ENCODE measurements at regions not wholly inside any gene's neighbourhood (a gene's known extent, or its start where the extent isn't known, plus 50 kb on each side); places are given as distances from the start of the nearest gene placed in this dataset.
A peak's percentile ranks its signal among the peaks of the same experiment; 100 is the strongest.

- no peak overlapping the region for H2AFZ ChIP-seq (ENCODE audit: low read depth)
- CTCF ChIA-PET: interaction anchor here (1.0 to 2.0 kb wide), 3 partner anchors 10 to 66 kb away, joined by 5 to 12 read pairs (median 6); no protein-coding TSS in a partner anchor
Observed at GRCh38 chr4:185955151-185955770, 113.7 kb upstream of the TLR3 start.

More at GRCh38 chr4:185955151-185955770, 113.7 kb upstream of the TLR3 start:
- no peak overlapping the region for H3K4me2 ChIP-seq
- H3K27me3 ChIP-seq (ENCODE audit: insufficient read depth): peaks cover 14% of the 10 kb centered on the region
- H3K36me3 ChIP-seq (replicated peaks in 1 of 2; ENCODE audit: control insufficient read depth in 1 of 2, insufficient read depth in 2 of 2, low read length in 1 of 2): no peaks in the 10 kb centered on the region
- peaks cover 0 to 23% of the 10 kb centered on the region in 2 experiments; a peak in 2 of 4 replicates for H3K4me1 ChIP-seq (ENCODE audit: control insufficient read depth in 1 of 2, insufficient read depth in 2 of 2, low read depth in 1 of 2, low read length in 1 of 2)
- H3K4me3 ChIP-seq (ENCODE audit: low read depth in 2 of 2, low read length in 1 of 2): peak overlapping the region in 1 of 2 experiments; percentile 38; a peak in 1 of 4 replicates
- POLR2A ChIA-PET: no interaction called here
- H3K79me2 ChIP-seq (ENCODE audit: insufficient read depth): no peaks in the 10 kb centered on the region
- H3K9me3 ChIP-seq: no peaks in the 10 kb centered on the region
- H4K20me1 ChIP-seq (ENCODE audit: insufficient read depth): no peaks in the 10 kb centered on the region
- peak overlapping the region in 1 of 2 experiments; percentile 72; a peak in 2 of 4 replicates for H3K27ac ChIP-seq (ENCODE audit: low read depth in 2 of 2, low read length in 1 of 2)
- no peaks in the 10 kb centered on the region for H3K9me2 ChIP-seq
- no peak overlapping the region for H3K9ac ChIP-seq
- no peak for DNase-seq
- TF ChIP-seq USF1 (IDR thresholded peaks at IDR 0.05; ENCODE audit: borderline replicate concordance, low read depth) (no peak), JUND (IDR thresholded peaks at IDR 0.05) (no peak), USF2 (IDR thresholded peaks at IDR 0.05; ENCODE audit: borderline replicate concordance, low read depth, low read length) (no peak), GATA2 (CRISPR knock-in tag; IDR thresholded peaks at IDR 0.05) (no peak), POLR2AphosphoS5 (IDR thresholded peaks at IDR 0.05; ENCODE audit: low read depth, low read length) (no peak), RAD21 (IDR thresholded peaks at IDR 0.05; ENCODE audit: low read length) (no peak), CHD2 (IDR thresholded peaks at IDR 0.05; ENCODE audit: low read length, partially characterized antibody) (no peak), CTCF (IDR thresholded peaks at IDR 0.05) (no peak), FOXJ3 (CRISPR knock-in tag; IDR thresholded peaks at IDR 0.05) (no peak), SIN3A (IDR thresholded peaks at IDR 0.05; ENCODE audit: borderline replicate concordance, low read depth, low read length) (no peak), RFX5 (IDR thresholded peaks at IDR 0.05; ENCODE audit: low read length) (no peak), EP300 (IDR thresholded peaks at IDR 0.05; ENCODE audit: borderline replicate concordance in 1 of 2, low read depth in 1 of 2, low read length in 1 of 2) (no peak), PBX3 (IDR thresholded peaks at IDR 0.05) (no peak), TAF1 (IDR thresholded peaks at IDR 0.05; ENCODE audit: borderline replicate concordance, low read depth, low read length) (no peak), NRF1 (IDR thresholded peaks at IDR 0.05; ENCODE audit: low read depth, low read length) (no peak), TCF12 (IDR thresholded peaks at IDR 0.05) (no peak), MXI1 (IDR thresholded peaks at IDR 0.05; ENCODE audit: low read depth, low read length) (no peak)
- TF ChIP-seq, protein P1, sequence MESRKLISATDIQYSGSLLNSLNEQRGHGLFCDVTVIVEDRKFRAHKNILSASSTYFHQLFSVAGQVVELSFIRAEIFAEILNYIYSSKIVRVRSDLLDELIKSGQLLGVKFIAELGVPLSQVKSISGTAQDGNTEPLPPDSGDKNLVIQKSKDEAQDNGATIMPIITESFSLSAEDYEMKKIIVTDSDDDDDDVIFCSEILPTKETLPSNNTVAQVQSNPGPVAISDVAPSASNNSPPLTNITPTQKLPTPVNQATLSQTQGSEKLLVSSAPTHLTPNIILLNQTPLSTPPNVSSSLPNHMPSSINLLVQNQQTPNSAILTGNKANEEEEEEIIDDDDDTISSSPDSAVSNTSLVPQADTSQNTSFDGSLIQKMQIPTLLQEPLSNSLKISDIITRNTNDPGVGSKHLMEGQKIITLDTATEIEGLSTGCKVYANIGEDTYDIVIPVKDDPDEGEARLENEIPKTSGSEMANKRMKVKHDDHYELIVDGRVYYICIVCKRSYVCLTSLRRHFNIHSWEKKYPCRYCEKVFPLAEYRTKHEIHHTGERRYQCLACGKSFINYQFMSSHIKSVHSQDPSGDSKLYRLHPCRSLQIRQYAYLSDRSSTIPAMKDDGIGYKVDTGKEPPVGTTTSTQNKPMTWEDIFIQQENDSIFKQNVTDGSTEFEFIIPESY (IDR thresholded peaks at IDR 0.05; ENCODE audit: borderline replicate concordance, low read depth): no peak
- no peaks in the 10 kb centered on the region for H3F3A ChIP-seq (replicated peaks; ENCODE audit: insufficient read depth)
- WGBS (ENCODE audit: low lambda C conversion rate): 78% methylated on average over 7 of the region's 7 CpGs
